LHCN-M2 (cell line): ENCODE measurements at regions not wholly inside any gene's neighbourhood (a gene's known extent, or its start where the extent isn't known, plus 50 kb on each side); places are given as distances from the start of the nearest gene placed in this dataset.

Experiments
- DNase-seq: peaks from one replicate; pipeline ENCODE4 v3.0.0-alpha.2; 2012; ENCODE audit warnings: low read depth

- no peak for DNase-seq
Measured at GRCh38 chr2:42877936-42878335, 85.6 kb upstream of the HAAO start.

GRCh38 chr2:42877511-42877910 lies 85.1 kb upstream of the HAAO start:
- no peak for DNase-seq

- DNase-seq = no peak
Measured at GRCh38 chr2:42876326-42876751, 84.0 kb upstream of the HAAO start.

- no peak for DNase-seq
Measured at GRCh38 chr2:42875880-42876279, 83.5 kb upstream of the HAAO start.

- no peak for DNase-seq
Measured at GRCh38 chr2:42874949-42875801, 82.8 kb upstream of the HAAO start.

- no peak for DNase-seq
Measured at GRCh38 chr2:42872721-42873120, 80.3 kb upstream of the HAAO start.

- no peak for DNase-seq
Measured at GRCh38 chr2:42871372-42871771, 79.0 kb upstream of the HAAO start.

DNA sequence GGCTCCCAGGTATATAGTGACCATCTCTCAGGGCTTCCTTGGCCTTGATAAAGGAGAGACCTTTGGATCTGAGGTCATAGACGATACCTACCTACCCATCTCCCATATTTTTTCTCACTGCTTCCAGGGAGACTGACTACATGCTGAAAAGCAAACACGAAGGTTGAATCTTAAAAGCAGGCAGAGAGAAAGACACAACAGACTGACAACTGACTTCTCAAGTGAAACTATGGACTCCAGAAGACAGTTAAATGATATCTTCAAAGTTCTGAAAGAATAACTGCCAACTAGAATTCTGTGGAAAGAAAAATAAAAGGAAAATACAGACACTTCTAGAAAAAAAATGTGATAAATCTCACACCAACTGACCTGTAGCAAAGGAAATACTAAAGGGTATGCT lies 76.5 kb upstream of the HAAO start:
- no peak for DNase-seq

DNA sequence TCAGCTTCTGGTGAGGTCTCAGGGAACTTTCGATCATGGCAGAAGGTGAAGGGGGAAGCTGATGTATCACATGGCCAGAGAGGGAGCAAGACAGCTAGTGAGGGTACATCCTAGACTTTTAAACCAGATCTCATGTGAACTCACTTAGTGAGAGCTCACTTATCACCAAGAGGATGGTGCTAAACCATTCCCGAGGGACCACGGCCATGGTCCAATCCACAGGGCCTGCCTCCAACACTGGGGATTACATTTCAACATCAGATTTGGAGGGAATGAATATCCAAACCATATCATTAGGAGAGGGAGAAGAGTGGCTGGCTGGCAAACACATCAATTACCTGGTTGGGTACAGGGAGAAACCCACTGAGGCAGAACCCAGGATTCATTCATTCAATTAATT lies 75.7 kb upstream of the HAAO start:
- no peak for DNase-seq

- DNase-seq = no peak
Measured at GRCh38 chr2:42867093-42868065, 75.0 kb upstream of the HAAO start.

GRCh38 chr2:42865884-42866881 lies 73.8 kb upstream of the HAAO start:
- DNase-seq = no peak

DNA sequence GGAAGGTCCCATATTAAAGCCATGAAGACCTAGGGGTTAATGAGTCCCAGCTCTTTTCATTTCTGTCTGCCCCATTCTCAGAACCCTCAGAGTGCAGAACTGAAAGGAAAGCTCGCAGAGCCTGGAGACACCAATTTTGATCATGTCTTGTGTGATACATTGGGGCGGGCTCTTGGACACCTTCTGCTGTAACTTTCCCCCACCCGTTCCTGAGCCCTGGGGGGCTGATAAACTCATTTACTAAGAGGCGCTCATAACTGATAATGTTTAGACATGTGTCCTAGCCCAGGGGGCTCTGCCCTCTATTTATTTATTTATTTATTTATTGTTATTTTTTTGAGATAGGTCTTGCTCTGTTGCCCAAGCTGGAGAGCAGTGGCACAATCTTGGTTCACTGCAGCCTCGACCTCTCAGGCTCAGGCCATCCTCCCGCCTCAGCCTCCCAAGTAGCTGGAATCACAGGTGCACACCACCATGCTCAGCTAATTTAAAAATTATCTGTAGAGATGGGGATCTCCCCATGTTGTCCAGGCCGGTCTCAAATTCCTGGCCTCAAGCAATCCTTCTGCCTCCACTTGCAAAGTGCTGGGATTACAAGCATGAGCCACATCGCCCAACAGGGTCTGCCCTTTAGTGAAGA lies 72.4 kb upstream of the HAAO start:
- DNase-seq = no peak

GRCh38 chr2:42864222-42864621 lies 71.8 kb upstream of the HAAO start:
- no peak for DNase-seq

- DNase-seq = no peak
Measured at GRCh38 chr2:42863751-42864150, 71.4 kb upstream of the HAAO start.

DNA sequence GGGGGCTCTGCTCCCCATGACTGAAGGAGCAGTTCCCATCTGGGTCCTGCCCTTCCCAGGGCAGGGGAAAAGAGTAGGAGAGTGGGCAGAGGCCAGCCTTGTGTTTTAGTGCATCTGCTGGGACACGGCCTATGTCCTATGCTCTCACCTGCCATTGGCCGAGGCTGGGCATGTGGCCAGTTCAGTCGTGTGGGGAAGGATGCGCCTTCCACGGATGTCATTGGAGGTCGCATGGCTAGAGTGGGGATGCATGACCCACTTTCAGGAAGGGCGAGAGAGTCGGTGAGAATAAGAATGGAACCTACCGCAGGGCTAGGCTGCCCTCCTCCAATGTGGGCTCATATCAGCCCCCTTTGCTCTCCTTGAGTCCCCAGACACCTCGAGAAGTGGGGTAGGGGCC lies 70.9 kb upstream of the HAAO start:
- DNase-seq = no peak

DNA sequence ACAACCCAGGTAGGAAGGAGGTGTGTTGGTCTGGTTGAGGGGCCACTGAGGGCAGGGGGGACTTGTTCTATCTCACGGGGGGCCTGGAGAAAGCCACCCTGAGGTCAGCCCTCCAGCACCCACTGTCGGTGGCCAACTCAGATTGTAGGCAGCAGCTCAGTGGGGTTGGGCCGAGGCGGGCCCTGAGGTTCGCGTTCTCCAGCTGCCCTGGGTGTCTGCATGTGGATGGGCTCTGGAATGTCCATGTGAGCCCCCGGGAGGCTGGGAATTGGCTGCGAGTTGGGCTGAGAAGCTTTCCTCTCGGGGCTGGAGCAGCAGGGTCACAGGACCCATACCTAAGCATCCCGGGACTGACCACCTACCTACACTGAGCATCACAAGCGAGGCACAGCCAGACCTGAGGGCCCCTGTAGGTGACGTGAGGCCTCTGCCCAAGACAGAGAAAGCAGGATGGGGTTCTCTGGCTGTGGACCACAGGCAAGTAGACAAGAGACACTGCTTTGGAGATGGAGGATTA lies 70.3 kb upstream of the HAAO start:
- DNase-seq = no peak

- DNase-seq = no peak
Measured at GRCh38 chr2:42861321-42861720, 68.9 kb upstream of the HAAO start.

GRCh38 chr2:42860319-42861094 lies 68.1 kb upstream of the HAAO start:
- DNase-seq = no peak

- DNase-seq = no peak
Measured at GRCh38 chr2:42859791-42860190, 67.4 kb upstream of the HAAO start.
